H9 (cell line): ENCODE measurements at regions not wholly inside any gene's neighbourhood (a gene's known extent, or its start where the extent isn't known, plus 50 kb on each side); places are given as distances from the start of the nearest gene placed in this dataset.

Experiments
- DNase-seq: peaks from one replicate; pipeline ENCODE4 v3.0.0-alpha.2; 2017
- H2AFZ ChIP-seq: one replicate; pipeline ENCODE4 v1.6.1; 2013; ENCODE audit warnings: mild to moderate bottlenecking, low read length, control low read depth, moderate library complexity
- H2AK5ac ChIP-seq: 2 replicates; pipeline ENCODE4 v1.6.1; 2013; ENCODE audit warnings: low read length, control low read depth, mixed read lengths; ENCODE audit not compliant: insufficient read length
- H2BK120ac ChIP-seq: one replicate; pipeline ENCODE4 v1.6.1; 2013; ENCODE audit warnings: low read depth, mild to moderate bottlenecking, low read length, control low read depth, inconsistent platforms; ENCODE audit not compliant: poor library complexity, severe bottlenecking
- H2BK12ac ChIP-seq: 2 replicates; pipeline ENCODE4 v1.6.1; 2013; ENCODE audit warnings: low read length, control low read depth, mixed read lengths, low read depth; ENCODE audit not compliant: insufficient read length
- H2BK15ac ChIP-seq: 2 replicates; pipeline ENCODE4 v1.6.1; 2013; ENCODE audit warnings: low read depth, low read length, control low read depth
- H2BK20ac ChIP-seq: one replicate; pipeline ENCODE4 v1.6.1; 2013; ENCODE audit warnings: low read depth, mild to moderate bottlenecking, low read length, control low read depth, inconsistent platforms; ENCODE audit not compliant: poor library complexity, severe bottlenecking
- H2BK5ac ChIP-seq: 2 replicates; pipeline ENCODE4 v1.6.1; 2013; ENCODE audit warnings: low read length, control low read depth, mixed read lengths; ENCODE audit not compliant: insufficient read length
- H3K14ac ChIP-seq: 2 replicates; pipeline ENCODE4 v1.6.1; 2013; ENCODE audit warnings: low read length, control low read depth; ENCODE audit not compliant: insufficient read depth
- H3K18ac ChIP-seq: 2 replicates; pipeline ENCODE4 v1.6.1; 2013; ENCODE audit warnings: low read depth, mild to moderate bottlenecking, mixed read lengths, low read length, control low read depth; ENCODE audit not compliant: insufficient read length
- H3K23ac ChIP-seq: 2 replicates; pipeline ENCODE4 v1.6.1; 2013; ENCODE audit warnings: low read length, control low read depth, mixed read lengths, low read depth; ENCODE audit not compliant: insufficient read length
- H3K23me2 ChIP-seq: 2 replicates; pipeline ENCODE4 v1.6.1; 2013; ENCODE audit warnings: low read depth, mild to moderate bottlenecking, mixed read lengths, low read length, control low read depth; ENCODE audit not compliant: insufficient read length, poor library complexity, severe bottlenecking
- H3K27ac ChIP-seq: 2 replicates; pipeline ENCODE4 v1.5.1; 2013; ENCODE audit warnings: low read length, control low read depth, mixed read lengths, low read depth; ENCODE audit not compliant: insufficient read length
- H3K27me3 ChIP-seq: 2 replicates; pipeline ENCODE4 v1.6.1; 2013; ENCODE audit warnings: low read length, control low read depth, inconsistent platforms; ENCODE audit not compliant: insufficient read depth
- H3K4ac ChIP-seq: 2 replicates; pipeline ENCODE4 v1.6.1; 2013; ENCODE audit warnings: low read depth, mild to moderate bottlenecking, control low read depth, inconsistent platforms, low read length, moderate library complexity
- H3K4me1 ChIP-seq: 2 replicates; pipeline ENCODE4 v1.6.1; 2013; ENCODE audit warnings: low read length, control low read depth, inconsistent platforms; ENCODE audit not compliant: insufficient read depth
- H3K4me2 ChIP-seq: 2 replicates; pipeline ENCODE4 v1.6.1; 2013; ENCODE audit warnings: low read length, control low read depth, mixed read lengths; ENCODE audit not compliant: insufficient read length, insufficient read depth
- H3K56ac ChIP-seq: 2 replicates; pipeline ENCODE4 v1.6.1; 2013; ENCODE audit warnings: low read depth, mild to moderate bottlenecking, mixed read lengths, low read length, control low read depth; ENCODE audit not compliant: insufficient read length
- H3K79me1 ChIP-seq: 2 replicates; pipeline ENCODE4 v1.6.1; 2013; ENCODE audit warnings: low read depth, mild to moderate bottlenecking, moderate library complexity, low read length, control low read depth, inconsistent platforms; ENCODE audit not compliant: insufficient read depth, poor library complexity, severe bottlenecking
- H3K79me2 ChIP-seq: 2 replicates; pipeline ENCODE4 v1.6.1; 2013; ENCODE audit warnings: low read length, control low read depth, inconsistent platforms; ENCODE audit not compliant: insufficient read depth
- H3K9ac ChIP-seq: 2 replicates; pipeline ENCODE4 v1.6.1; 2013; ENCODE audit warnings: low read length, control low read depth, mixed read lengths; ENCODE audit not compliant: insufficient read length; ENCODE audit errors: extremely low read depth
- H3K9me3 ChIP-seq: one replicate; pipeline ENCODE4 v1.6.1; 2013; ENCODE audit warnings: low read depth, low read length, inconsistent platforms; ENCODE audit not compliant: control insufficient read depth
- H3T11ph ChIP-seq: one replicate; pipeline ENCODE4 v1.6.1; 2013; ENCODE audit warnings: mild to moderate bottlenecking, low read length, control low read depth, inconsistent platforms
- H4K20me1 ChIP-seq: one replicate; pipeline ENCODE4 v1.6.1; 2013; ENCODE audit not compliant: control insufficient read depth, insufficient read length, insufficient read depth
- H4K5ac ChIP-seq: 2 replicates; pipeline ENCODE4 v1.6.1; 2013; ENCODE audit warnings: low read depth, mild to moderate bottlenecking, mixed read lengths, low read length, control low read depth; ENCODE audit not compliant: insufficient read length
- H4K8ac ChIP-seq: replicated peaks from 2 replicates; pipeline ENCODE4 v1.6.1; 2013; ENCODE audit warnings: low read length, control low read depth, mixed read lengths, low read depth; ENCODE audit not compliant: insufficient read length
- H4K91ac ChIP-seq: 2 replicates; pipeline ENCODE4 v1.6.1; 2013; ENCODE audit warnings: low read depth, mild to moderate bottlenecking, moderate library complexity, mixed read lengths, low read length, control low read depth; ENCODE audit not compliant: insufficient read length
- H3K27ac Mint-ChIP-seq, 3 experiments: 2 replicates in 2 of 3; 3 replicates in 1 of 3; pipeline ENCODE4 v1.8.0; 2020 to 2021; ENCODE audit warnings: mixed read lengths in 3 of 3, mild to moderate bottlenecking in 1 of 3, moderate library complexity in 1 of 3
- H3K27me3 Mint-ChIP-seq: 2 replicates; pipeline ENCODE4 v1.8.0; 2021; ENCODE audit warnings: low read depth, mild to moderate bottlenecking, moderate library complexity, mixed read lengths
- H3K36me3 Mint-ChIP-seq, 3 experiments: 2 replicates in 2 of 3; 3 replicates in 1 of 3; pipeline ENCODE4 v1.8.0; 2020 to 2021; ENCODE audit warnings: low read depth in 3 of 3, mixed read lengths in 3 of 3; ENCODE audit not compliant: insufficient read depth in 1 of 3
- H3K4me1 Mint-ChIP-seq, 2 experiments: 2 replicates each; pipeline ENCODE4 v1.8.0; 2020; ENCODE audit warnings: mixed read lengths in 2 of 2
- H3K4me3 Mint-ChIP-seq, 2 experiments: 2 replicates in 1 of 2; 3 replicates in 1 of 2; pipeline ENCODE4 v1.8.0; 2020 to 2021; ENCODE audit warnings: mild to moderate bottlenecking in 2 of 2, mixed read lengths in 2 of 2, moderate library complexity in 1 of 2
- H3K9me3 Mint-ChIP-seq, 2 experiments: 2 replicates in 1 of 2; 3 replicates in 1 of 2; pipeline ENCODE4 v1.8.0; 2020; ENCODE audit warnings: mild to moderate bottlenecking in 2 of 2, mixed read lengths in 2 of 2, moderate library complexity in 1 of 2
- CTCF ChIP-seq: fragments of 200-600 bp; sonication (generic); conservative IDR thresholded peaks from 3 replicates; pipeline ENCODE4 v1.8.0; 2021; ENCODE audit warnings: antibody characterized with exemption, mild to moderate bottlenecking
- WGBS: extraction: QIAGEN DNeasy Blood & Tissue Kit; methylation state at CpG from one replicate; pipeline ENCODE4 v1.1.7; 2013; ENCODE audit warnings: missing lambda C conversion rate, low lambda C conversion rate, mixed read lengths; ENCODE audit not compliant: insufficient read length; ENCODE audit errors: extremely low coverage; 5-methylcytosine and 5-hydroxymethylcytosine counted together

- no peak overlapping the region for H3K4ac ChIP-seq
- no peak overlapping the region for H2BK20ac ChIP-seq
- Mint-ChIP-seq H3K4me1 (peaks cover 11 to 12% of the 10 kb centered on the region in 2 experiments), H3K36me3 (no peaks in the 10 kb centered on the region), H3K4me3 (no peak overlapping the region), H3K27me3 (no peaks in the 10 kb centered on the region), H3K27ac (no peak overlapping the region), H3K9me3 (no peaks in the 10 kb centered on the region)
- no peak overlapping the region for H4K5ac ChIP-seq
- no peak overlapping the region for H3K23ac ChIP-seq
- no peak overlapping the region for H3K9ac ChIP-seq
- H4K91ac ChIP-seq, result no peak overlapping the region
- H4K20me1 ChIP-seq, result no peaks in the 10 kb centered on the region
- TF ChIP-seq CTCF, result no peak
- no peak for DNase-seq
- H3K56ac ChIP-seq, result no peak overlapping the region
- no peaks in the 10 kb centered on the region for H3K79me2 ChIP-seq
- no peak overlapping the region for H3T11ph ChIP-seq
- no peaks in the 10 kb centered on the region for H3K23me2 ChIP-seq
- H2AFZ ChIP-seq, result no peak overlapping the region
- H4K8ac ChIP-seq, result no peak overlapping the region
- 0 out of 2 replicates have a peak, but pooled peaks cover 2% of the 10 kb centered on the region for H3K4me1 ChIP-seq
- H2BK15ac ChIP-seq, result no peak overlapping the region
- no peak overlapping the region for H3K4me2 ChIP-seq
- H3K18ac ChIP-seq, result no peak overlapping the region
- no peak overlapping the region for H2BK5ac ChIP-seq
- H3K79me1 ChIP-seq, result no peaks in the 10 kb centered on the region
- no peak overlapping the region for H2BK120ac ChIP-seq
- no CpG with 5 or more reads among the region's 5 CpGs for WGBS
- no peak overlapping the region for H3K14ac ChIP-seq
- H2AK5ac ChIP-seq, result no peak overlapping the region
- H3K27me3 ChIP-seq, result no peaks in the 10 kb centered on the region
- H3K9me3 ChIP-seq, result no peaks in the 10 kb centered on the region
- no peak overlapping the region for H3K27ac ChIP-seq
- no peak overlapping the region for H2BK12ac ChIP-seq
These were observed 738.7 kb downstream of the LTN1 start for GRCh38 chr21:28253961-28254360.
